Transverse colon (tissue), 4 donors: ENCODE measurements at regions not wholly inside any gene's neighbourhood (a gene's known extent, or its start where the extent isn't known, plus 50 kb on each side); places are given as distances from the start of the nearest gene placed in this dataset.
"Not testable (repeated sequence)": the region's sequence is repeated elsewhere in the genome, so short reads cannot be mapped to it uniquely, and the experiment has no call there.

Experiments used
- DNase-seq: peaks from one replicate; pipeline ENCODE4 v3.0.0-alpha.2; 2019
- H3K27ac ChIP-seq, 4 donors: fragments of 200-600 bp; sonication (generic); 2 replicates each; pipeline ENCODE4 v1.5.1; 2016 to 2018; ENCODE audit warnings: inconsistent platforms in 4 of 4
- H3K27me3 ChIP-seq: fragments of 200-600 bp; sonication (generic); 2 replicates; pipeline ENCODE4 v1.5.1; 2017; ENCODE audit warnings: inconsistent platforms
- H3K36me3 ChIP-seq, 4 donors: fragments of 200-600 bp; sonication (generic); 2 replicates each; pipeline ENCODE4 v1.5.1; 2017 to 2019; ENCODE audit warnings: inconsistent platforms in 4 of 4
- H3K4me1 ChIP-seq, 4 donors: fragments of 200-600 bp; sonication (generic); 2 replicates each; pipeline ENCODE4 v1.5.1; 2017 to 2020; ENCODE audit warnings: inconsistent platforms in 4 of 4
- H3K4me3 ChIP-seq, 4 donors: fragments of 200-600 bp; sonication (generic); 1 replicate in 1 of 4; 2 replicates in 3 of 4; pipeline versions ENCODE4 v1.5.1 to v1.6.1; 2017 to 2019; ENCODE audit warnings: inconsistent platforms in 4 of 4
- H3K9me3 ChIP-seq, 2 donors: fragments of 200-600 bp; sonication (generic); 2 replicates each; pipeline ENCODE4 v1.5.1; 2017 to 2019; ENCODE audit warnings: inconsistent platforms in 2 of 2
- EP300 ChIP-seq: sonication (generic); formaldehyde crosslinking; IDR thresholded peaks from one replicate; pipeline ENCODE4 v1.6.1; 2017; ENCODE audit warnings: antibody characterized with exemption, low read depth
- POLR2A ChIP-seq: fragments of 450-650 bp; IDR thresholded peaks from one replicate; pipeline ENCODE4 v1.6.1; 2016; ENCODE audit warnings: antibody characterized with exemption, mild to moderate bottlenecking, moderate library complexity
- POLR2AphosphoS5 ChIP-seq, 3 donors: sonication (generic); formaldehyde crosslinking; IDR thresholded peaks; one replicate each; pipeline ENCODE4 v1.6.1; 2016; ENCODE audit warnings: antibody characterized with exemption in 3 of 3
- WGBS, 2 donors: methylation state at CpG; one replicate each; pipeline ENCODE4 v1.1.5; 2018; ENCODE audit warnings: low coverage in 1 of 2; 5-methylcytosine and 5-hydroxymethylcytosine counted together
- in situ Hi-C, 4 donors: fragments of 200-750 bp; cut with MboI; loops; one replicate each; pipeline versions ENCODE4 v1.15.0 to v1.15.1; 2017; ENCODE audit warnings: low sequenced_read_pairs in 3 of 4, low pct_ligation_motif_present in 1 of 4, low pct_unique_long_range_greater_than_20kb in 1 of 4
- intact Hi-C: fragments of 100-400 bp; cut with DNase I; formaldehyde crosslinking; loops from one replicate; pipeline ENCODE4 v1.15.1; 2023; ENCODE audit warnings: low total_unique reads
- TF ChIP-seq, protein P1 (sequence below), 5 experiments: fragments of 200-600 bp in 3 of 5; fragments of 450-650 bp in 2 of 5; sonication (generic) in 3 of 5; IDR thresholded peaks; 1 replicate in 2 of 5; 2 replicates in 3 of 5; pipeline ENCODE4 v1.5.1; 2016 to 2017; ENCODE audit warnings: antibody characterized with exemption in 5 of 5, inconsistent platforms in 3 of 5, mild to moderate bottlenecking in 2 of 5, moderate library complexity in 1 of 5

DNA sequence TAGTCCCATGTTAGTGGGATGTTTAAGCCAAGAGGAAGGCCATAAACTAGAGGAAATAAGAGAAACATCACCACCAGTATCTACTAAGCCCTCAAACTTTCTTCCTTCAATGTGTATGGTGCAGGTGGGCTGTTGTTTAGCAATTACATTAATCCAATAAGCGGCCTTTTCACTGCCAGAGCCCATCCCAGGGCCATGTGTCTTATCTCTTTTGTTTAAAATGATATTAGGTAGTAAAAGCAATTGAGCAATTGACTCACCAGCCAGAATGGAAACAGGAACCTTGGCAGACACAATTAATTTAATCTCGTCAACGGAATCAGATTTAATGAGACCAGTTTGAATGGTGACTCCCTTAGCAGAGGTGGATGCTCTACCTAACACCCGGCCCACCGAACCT lies 1503.5 kb downstream of the UQCRFS1 start:
- H3K27ac ChIP-seq, result no peak overlapping the region
- no peak for TF ChIP-seq POLR2AphosphoS5 (IDR thresholded peaks at IDR 0.05)
- TF ChIP-seq EP300, result no peak
- TF ChIP-seq, protein P1, sequence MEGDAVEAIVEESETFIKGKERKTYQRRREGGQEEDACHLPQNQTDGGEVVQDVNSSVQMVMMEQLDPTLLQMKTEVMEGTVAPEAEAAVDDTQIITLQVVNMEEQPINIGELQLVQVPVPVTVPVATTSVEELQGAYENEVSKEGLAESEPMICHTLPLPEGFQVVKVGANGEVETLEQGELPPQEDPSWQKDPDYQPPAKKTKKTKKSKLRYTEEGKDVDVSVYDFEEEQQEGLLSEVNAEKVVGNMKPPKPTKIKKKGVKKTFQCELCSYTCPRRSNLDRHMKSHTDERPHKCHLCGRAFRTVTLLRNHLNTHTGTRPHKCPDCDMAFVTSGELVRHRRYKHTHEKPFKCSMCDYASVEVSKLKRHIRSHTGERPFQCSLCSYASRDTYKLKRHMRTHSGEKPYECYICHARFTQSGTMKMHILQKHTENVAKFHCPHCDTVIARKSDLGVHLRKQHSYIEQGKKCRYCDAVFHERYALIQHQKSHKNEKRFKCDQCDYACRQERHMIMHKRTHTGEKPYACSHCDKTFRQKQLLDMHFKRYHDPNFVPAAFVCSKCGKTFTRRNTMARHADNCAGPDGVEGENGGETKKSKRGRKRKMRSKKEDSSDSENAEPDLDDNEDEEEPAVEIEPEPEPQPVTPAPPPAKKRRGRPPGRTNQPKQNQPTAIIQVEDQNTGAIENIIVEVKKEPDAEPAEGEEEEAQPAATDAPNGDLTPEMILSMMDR (IDR thresholded peaks at IDR 0.05), result no peak
- no peak for TF ChIP-seq POLR2A
- no peaks in the 10 kb centered on the region for H3K4me1 ChIP-seq
- no peak for DNase-seq
- H3K4me3 ChIP-seq, result no peak overlapping the region
- intact Hi-C loops (no loop called here), in situ Hi-C loops (no loop called here)
- peaks cover 0 to 3% of the 10 kb centered on the region in 2 donors for H3K9me3 ChIP-seq
- H3K36me3 ChIP-seq, result no peaks in the 10 kb centered on the region
- WGBS, 2 donors, result 62 to 81% methylated on average over 3 to 5 of the region's 5 CpGs
- H3K27me3 ChIP-seq, result no peaks in the 10 kb centered on the region

DNA sequence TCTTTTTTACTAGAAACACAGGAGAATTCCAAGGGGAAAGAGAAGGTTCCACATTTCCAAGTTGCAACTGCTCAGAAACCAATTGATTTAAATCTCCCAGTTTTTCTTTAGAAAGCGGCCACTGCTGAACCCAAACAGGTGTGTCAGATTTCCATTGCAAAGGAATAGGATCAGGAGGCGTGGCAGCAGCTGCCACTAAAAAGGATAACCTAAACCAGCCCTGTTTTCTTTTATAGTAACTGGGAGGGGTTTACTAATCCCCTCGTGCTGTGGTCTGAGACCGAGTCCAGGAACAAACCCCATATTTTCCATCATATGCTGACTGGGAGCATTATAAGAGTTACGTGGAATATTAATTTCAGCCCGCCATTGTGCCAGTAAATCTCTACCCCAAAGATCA lies 1504.0 kb downstream of the UQCRFS1 start:
- H3K27ac ChIP-seq, intact Hi-C loops, H3K4me1 ChIP-seq, H3K27me3 ChIP-seq, in situ Hi-C loops, H3K9me3 ChIP-seq, H3K4me3 ChIP-seq, H3K36me3 ChIP-seq, DNase-seq: not testable (repeated sequence)
- 76% methylated on average over 2 to 6 of the region's 6 CpGs for WGBS, 2 donors

DNA sequence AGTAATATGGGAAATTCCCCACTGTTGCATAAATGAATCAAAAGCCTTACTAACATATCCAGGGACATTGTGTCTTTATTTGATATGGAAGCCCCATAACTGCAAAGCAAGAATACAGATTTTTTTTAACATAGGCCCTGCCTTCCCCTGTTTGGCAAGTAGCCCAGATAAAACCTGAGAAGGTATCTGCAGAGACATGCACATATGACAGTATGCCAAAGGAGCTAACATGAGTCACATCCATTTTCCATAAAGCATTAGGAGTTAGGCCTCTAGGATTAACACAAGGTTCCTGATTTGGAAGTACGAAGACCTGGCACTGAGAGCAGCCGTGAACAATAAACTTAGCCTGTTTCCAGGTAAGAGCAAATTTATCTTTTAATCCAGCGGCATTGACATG lies 1505.9 kb downstream of the UQCRFS1 start:
- H3K9me3 ChIP-seq, H3K36me3 ChIP-seq, intact Hi-C loops, H3K27ac ChIP-seq, in situ Hi-C loops, H3K27me3 ChIP-seq, H3K4me3 ChIP-seq, H3K4me1 ChIP-seq, DNase-seq: not testable (repeated sequence)
- WGBS, 2 donors, result 92% methylated on average over 3 of the region's 3 CpGs; no CpG with 5 or more reads in 1 of the 2 donors

DNA sequence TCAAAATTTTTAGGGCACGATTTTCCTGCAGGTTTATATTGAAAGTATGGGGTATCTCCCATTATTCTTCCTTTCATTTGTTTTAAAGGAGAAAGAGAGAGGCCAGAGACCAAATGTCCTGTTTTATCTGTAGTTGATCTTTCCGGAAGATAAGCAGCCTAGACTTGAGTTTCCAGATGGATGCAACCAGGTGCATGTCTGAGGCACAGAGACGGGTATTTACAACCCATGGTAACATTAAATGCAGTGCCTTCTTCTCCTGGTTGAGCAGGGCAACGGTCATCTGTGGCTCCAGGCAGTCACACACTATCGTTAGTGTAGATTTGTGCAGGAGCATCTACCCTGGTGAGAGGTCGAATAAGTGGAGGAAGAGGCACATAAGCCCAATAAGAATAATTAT lies 1507.1 kb downstream of the UQCRFS1 start:
- H3K27ac ChIP-seq, result no peak overlapping the region
- no peaks in the 10 kb centered on the region for H3K36me3 ChIP-seq
- DNase-seq, result no peak
- intact Hi-C loops, result no loop called here
- TF ChIP-seq, protein P1 (IDR thresholded peaks at IDR 0.05), result no peak
- TF ChIP-seq POLR2AphosphoS5 (IDR thresholded peaks at IDR 0.05) (no peak), EP300 (no peak), POLR2A (no peak)
- H3K4me3 ChIP-seq, result no peak overlapping the region
- in situ Hi-C loops, result no loop called here
- H3K4me1 ChIP-seq, result no peaks in the 10 kb centered on the region
- 62 to 68% methylated on average over 3 to 6 of the region's 6 CpGs for WGBS, 2 donors
- H3K27me3 ChIP-seq, result no peaks in the 10 kb centered on the region
- H3K9me3 ChIP-seq, result peaks cover 7 to 10% of the 10 kb centered on the region in 2 donors

DNA sequence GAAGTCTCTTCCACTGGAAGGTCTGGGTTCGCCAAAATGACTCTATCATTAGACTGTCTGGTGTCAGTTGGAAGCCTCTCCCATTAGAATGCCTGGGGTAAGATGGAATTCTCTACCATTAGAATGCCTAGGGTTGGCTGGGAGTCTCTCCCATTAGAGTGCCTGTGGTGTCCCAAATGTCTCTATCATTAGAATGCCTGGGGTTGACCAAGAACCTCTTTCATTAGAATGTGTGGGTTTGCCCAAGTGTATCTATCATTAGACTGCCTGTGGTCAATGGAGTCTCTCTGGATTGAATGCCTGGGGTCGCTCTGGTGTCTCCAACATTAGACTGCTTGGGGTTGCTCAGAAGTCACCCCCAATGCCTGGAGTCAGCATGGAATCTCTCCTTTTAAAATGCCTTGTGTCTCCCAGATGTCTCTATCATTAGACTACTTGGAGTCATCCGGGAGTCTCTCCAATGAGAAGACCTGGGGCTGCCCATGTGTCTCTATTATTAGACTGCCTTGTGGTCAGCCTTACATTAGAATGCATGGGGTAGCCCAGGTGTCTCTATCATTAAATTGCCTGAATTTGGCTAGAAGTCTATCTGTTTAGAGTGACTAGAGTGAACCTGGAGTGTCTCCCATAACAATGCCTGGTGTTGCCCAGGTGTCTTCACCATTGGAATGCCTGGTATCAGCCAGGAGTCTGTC lies 1518.4 kb downstream of the UQCRFS1 start:
- peaks cover 0 to 14% of the 10 kb centered on the region in 2 donors for H3K9me3 ChIP-seq
- intact Hi-C loops (no loop called here), in situ Hi-C loops (no loop called here)
- 67% methylated on average over 3 of the region's 3 CpGs; no CpG with 5 or more reads in 1 of the 2 donors for WGBS, 2 donors
- H3K27me3 ChIP-seq, result no peaks in the 10 kb centered on the region
- H3K27ac ChIP-seq, result no peak overlapping the region
- no peaks in the 10 kb centered on the region for H3K4me1 ChIP-seq
- no peaks in the 10 kb centered on the region for H3K36me3 ChIP-seq
- DNase-seq, result no peak
- TF ChIP-seq EP300 (no peak), POLR2AphosphoS5 (IDR thresholded peaks at IDR 0.05) (no peak), POLR2A (no peak)
- TF ChIP-seq, protein P1 (IDR thresholded peaks at IDR 0.05), result no peak
- H3K4me3 ChIP-seq, result no peak overlapping the region
